SJCRH30 (cell line): ENCODE measurements at regions not wholly inside any gene's neighbourhood (a gene's known extent, or its start where the extent isn't known, plus 50 kb on each side); places are given as distances from the start of the nearest gene placed in this dataset.

ENCODE experiments used
- DNase-seq, 2 experiments: peaks; one replicate each; pipeline ENCODE4 v3.0.0-alpha.2; 2015 to 2020
- H3K27ac ChIP-seq: fragments of 250-450 bp; sonication (Bioruptor Pico); 2 replicates; pipeline ENCODE4 v1.5.1; 2020; ENCODE audit warnings: mild to moderate bottlenecking, moderate library complexity
- H3K27me3 ChIP-seq: fragments of 250-450 bp; sonication (Bioruptor Pico); 2 replicates; pipeline ENCODE4 v1.5.1; 2020; ENCODE audit warnings: mild to moderate bottlenecking, moderate library complexity
- H3K36me3 ChIP-seq: fragments of 250-450 bp; sonication (Bioruptor Pico); 2 replicates; pipeline ENCODE4 v1.5.1; 2020; ENCODE audit warnings: mild to moderate bottlenecking, moderate library complexity
- H3K4me1 ChIP-seq: fragments of 250-450 bp; sonication (Bioruptor Pico); 2 replicates; pipeline ENCODE4 v1.5.1; 2020; ENCODE audit warnings: mild to moderate bottlenecking, moderate library complexity
- H3K4me3 ChIP-seq: fragments of 250-450 bp; sonication (Bioruptor Pico); 2 replicates; pipeline ENCODE4 v1.5.1; 2020; ENCODE audit warnings: mild to moderate bottlenecking, moderate library complexity
- H3K9me3 ChIP-seq: fragments of 250-450 bp; sonication (Bioruptor Pico); replicated peaks from 2 replicates; pipeline ENCODE4 v1.5.1; 2020; ENCODE audit warnings: mild to moderate bottlenecking, moderate library complexity

DNA sequence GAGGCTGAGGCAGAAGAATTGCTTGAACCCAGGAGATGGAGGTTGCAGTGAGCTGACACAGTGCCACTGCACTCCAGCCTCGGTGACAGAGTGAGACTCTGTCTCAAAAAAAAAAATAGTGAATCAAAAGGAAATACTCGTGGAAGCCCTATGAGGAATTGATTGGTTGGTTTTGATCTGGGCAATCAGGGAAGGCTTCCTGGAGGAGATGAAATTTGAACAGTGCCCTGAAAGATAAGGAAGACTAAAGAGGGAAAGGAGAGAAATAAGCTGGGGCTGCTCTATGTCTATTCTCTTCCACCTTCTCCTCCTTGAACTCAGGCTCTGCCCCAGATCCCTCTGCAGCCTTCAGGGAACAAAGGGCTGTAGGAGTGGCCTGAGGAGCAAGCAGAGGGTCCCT lies 54.1 kb downstream of the IRF2BPL start:
- peak overlapping the region; percentile 51 for H3K27ac ChIP-seq

DNA sequence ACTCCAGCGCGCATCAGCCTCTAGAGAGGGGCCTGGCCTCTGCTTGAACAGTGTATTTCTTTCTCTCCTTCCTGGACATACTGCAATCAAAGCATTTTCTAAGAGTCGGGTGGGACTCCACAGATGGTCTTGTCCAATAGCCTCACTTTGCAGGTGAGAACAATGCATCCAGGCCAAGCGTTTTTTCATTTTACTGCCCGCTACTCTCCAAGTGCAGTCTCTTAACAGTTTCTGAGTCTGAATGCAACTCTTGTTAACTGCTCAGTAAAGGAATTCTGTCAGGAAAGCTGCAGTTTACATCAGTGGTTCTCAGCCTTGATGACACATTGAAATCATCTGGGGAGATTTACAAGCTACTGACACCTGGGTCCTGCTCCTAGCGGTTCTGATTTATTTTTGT lies 57.0 kb downstream of the IRF2BPL start:
- no peaks in the 10 kb centered on the region for H3K36me3 ChIP-seq
- peaks cover 22% of the 10 kb centered on the region for H3K4me1 ChIP-seq
- no peak overlapping the region for H3K27ac ChIP-seq
- no peaks in the 10 kb centered on the region for H3K9me3 ChIP-seq
- H3K4me3 ChIP-seq, result no peak overlapping the region
- H3K27me3 ChIP-seq, result no peaks in the 10 kb centered on the region
- no peak for DNase-seq

More for the DNA sequence above, 54.1 kb downstream of the IRF2BPL start:
- no peak for DNase-seq
- H3K9me3 ChIP-seq, result no peaks in the 10 kb centered on the region
- H3K36me3 ChIP-seq, result no peaks in the 10 kb centered on the region
- H3K27me3 ChIP-seq, result no peaks in the 10 kb centered on the region
- peaks cover 15% of the 10 kb centered on the region for H3K4me1 ChIP-seq
- no peak overlapping the region for H3K4me3 ChIP-seq

DNA sequence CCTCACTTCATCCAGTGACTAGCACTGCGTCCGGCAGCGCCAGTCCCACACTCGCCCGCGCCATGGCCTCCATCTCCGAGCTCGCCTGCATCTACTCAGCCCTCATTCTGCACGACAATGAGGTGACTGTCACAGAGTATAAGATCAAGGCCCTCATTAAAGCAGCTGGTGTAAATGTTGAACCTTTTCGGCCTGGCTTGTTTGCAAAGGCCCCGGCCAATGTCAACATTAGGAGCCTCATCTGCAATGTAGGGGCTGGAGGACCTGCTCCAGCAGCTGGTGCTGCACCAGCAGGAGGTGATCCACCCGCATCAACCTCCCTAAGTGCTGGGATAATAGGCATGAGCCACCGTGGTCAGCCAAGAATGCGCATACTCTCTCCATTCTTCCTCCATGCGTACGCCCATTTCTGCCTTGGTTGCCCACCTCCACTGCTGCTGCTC lies 59.9 kb downstream of the IRF2BPL start:
- peak; percentile 83 to 85 for DNase-seq
- Histone ChIP-seq H3K36me3 (no peaks in the 10 kb centered on the region), H3K9me3 (no peaks in the 10 kb centered on the region), H3K4me1 (peaks cover 7% of the 10 kb centered on the region), H3K27ac (no peak overlapping the region), H3K27me3 (no peaks in the 10 kb centered on the region), H3K4me3 (no peak overlapping the region)

DNA sequence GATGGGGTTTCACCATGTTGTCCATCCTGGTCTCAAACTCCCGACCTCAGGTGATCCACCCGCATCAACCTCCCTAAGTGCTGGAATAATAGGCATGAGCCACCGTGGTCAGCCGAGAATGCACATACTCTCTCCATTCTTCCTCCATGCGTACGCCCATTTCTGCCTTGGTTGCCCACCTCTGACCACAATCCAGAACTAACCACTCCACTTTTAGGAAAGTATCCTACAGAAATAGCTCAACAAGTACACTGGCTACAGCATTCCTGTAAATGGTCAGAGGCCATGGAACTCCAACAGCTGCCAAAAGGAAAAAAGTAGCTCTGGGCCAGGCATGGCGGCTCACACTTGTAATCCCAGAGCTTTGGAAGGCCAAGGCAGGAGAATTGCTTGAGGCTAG lies 60.7 kb downstream of the IRF2BPL start:
- H3K9me3 ChIP-seq, result no peaks in the 10 kb centered on the region
- H3K4me3 ChIP-seq, result no peak overlapping the region
- H3K4me1 ChIP-seq, result peaks cover 7% of the 10 kb centered on the region
- DNase-seq, result no peak
- no peaks in the 10 kb centered on the region for H3K36me3 ChIP-seq
- H3K27me3 ChIP-seq, result no peaks in the 10 kb centered on the region
- no peak overlapping the region for H3K27ac ChIP-seq

DNA sequence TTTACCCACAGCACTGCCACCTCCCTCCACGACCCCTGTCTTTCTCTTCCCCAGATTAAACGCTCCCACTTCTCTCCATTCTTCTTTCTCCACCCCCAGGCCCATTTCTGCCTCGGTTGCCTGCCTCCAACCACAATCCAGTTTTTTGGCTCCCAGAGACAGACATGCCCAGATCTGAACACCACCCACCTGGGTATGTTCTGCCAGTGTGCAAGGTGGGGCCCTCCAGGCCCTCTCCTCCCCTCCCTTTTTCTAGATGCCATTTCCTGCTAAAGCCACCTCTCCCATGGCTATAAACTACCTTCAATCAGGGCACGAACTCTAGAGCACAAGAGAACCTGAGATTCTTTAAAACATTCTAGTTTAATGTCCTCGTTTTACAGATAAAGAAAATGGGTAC lies 63.3 kb downstream of the IRF2BPL start:
- DNase-seq, result no peak
- no peaks in the 10 kb centered on the region for H3K9me3 ChIP-seq
- no peaks in the 10 kb centered on the region for H3K27me3 ChIP-seq
- no peak overlapping the region for H3K4me3 ChIP-seq
- H3K4me1 ChIP-seq, result peaks cover 18% of the 10 kb centered on the region
- H3K27ac ChIP-seq, result no peak overlapping the region
- no peaks in the 10 kb centered on the region for H3K36me3 ChIP-seq

DNA sequence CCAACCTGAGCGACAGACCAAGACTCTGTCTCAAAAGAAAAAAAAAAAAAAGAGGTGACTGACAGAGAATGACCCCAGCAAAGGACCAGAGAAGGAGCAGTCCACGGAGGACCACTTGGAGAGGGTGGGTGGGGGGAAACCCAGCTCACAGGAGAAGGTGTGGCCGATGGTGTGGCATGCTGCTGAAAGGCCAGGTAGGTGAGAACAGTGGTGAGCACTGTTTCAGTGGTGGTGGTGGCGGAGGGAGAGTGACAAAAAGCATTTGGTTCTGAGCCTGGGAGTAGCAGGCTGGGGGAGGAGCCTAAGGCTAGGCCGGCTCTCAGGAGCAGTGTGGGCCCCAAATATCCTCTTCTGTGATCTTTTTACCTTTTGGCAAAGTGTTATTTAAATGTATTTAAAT lies 63.8 kb downstream of the IRF2BPL start:
- H3K9me3 ChIP-seq, result no peaks in the 10 kb centered on the region
- no peak overlapping the region for H3K4me3 ChIP-seq
- H3K27me3 ChIP-seq, result no peaks in the 10 kb centered on the region
- no peak for DNase-seq
- peaks cover 23% of the 10 kb centered on the region for H3K4me1 ChIP-seq
- H3K27ac ChIP-seq, result no peak overlapping the region
- H3K36me3 ChIP-seq, result no peaks in the 10 kb centered on the region

DNA sequence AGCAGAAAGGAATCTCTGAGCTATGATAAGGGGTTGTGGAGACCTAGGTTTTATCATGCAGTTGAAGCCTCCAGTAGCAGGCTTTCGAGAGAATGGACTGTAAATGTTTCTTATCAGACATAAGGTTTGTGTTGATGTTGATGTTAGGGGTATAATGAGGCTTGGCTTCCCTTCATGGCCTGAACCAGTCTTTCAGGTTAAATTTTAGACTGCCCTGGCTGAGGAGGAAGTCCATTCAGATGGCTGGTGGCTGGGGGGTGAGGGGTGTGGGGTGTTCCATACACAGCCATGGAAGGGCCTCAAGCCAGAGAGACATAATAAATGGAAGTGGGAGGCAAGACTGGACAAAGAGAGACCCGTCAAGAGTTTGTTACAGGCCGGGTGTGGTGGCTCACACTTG lies 65.1 kb downstream of the IRF2BPL start:
- H3K4me1 ChIP-seq, result peaks cover 27% of the 10 kb centered on the region

DNA sequence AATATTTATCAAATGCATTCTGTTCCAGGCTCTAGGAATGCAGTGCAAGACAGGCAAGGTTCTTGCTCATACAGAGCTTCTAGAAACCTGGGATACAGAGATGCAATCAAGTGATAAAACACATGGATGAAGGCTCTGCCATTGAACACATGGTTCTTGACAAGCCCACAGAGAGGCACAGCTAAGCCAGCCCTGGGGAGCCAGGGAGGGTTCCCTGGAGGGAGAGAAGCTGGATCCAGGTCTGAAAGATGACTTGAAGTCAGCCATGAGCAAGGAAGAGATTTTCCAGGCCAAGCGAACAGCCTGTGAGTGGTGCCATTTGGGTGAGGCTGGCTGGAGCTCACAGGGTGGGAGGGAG lies 66.2 kb downstream of the IRF2BPL start:
- peak overlapping the region; percentile 37 for H3K4me3 ChIP-seq
- H3K27ac ChIP-seq, result peak overlapping the region; percentile 85
- no peaks in the 10 kb centered on the region for H3K36me3 ChIP-seq
- DNase-seq, result peak in 1 of 2 experiments; percentile 48
- H3K9me3 ChIP-seq, result no peaks in the 10 kb centered on the region
- no peaks in the 10 kb centered on the region for H3K27me3 ChIP-seq
- H3K4me1 ChIP-seq, result peaks cover 29% of the 10 kb centered on the region

More for the DNA sequence above, 65.1 kb downstream of the IRF2BPL start:
- Histone ChIP-seq H3K4me3 (no peak overlapping the region), H3K9me3 (no peaks in the 10 kb centered on the region), H3K36me3 (no peaks in the 10 kb centered on the region), H3K27me3 (no peaks in the 10 kb centered on the region), H3K27ac (no peak overlapping the region)
- DNase-seq, result no peak

DNA sequence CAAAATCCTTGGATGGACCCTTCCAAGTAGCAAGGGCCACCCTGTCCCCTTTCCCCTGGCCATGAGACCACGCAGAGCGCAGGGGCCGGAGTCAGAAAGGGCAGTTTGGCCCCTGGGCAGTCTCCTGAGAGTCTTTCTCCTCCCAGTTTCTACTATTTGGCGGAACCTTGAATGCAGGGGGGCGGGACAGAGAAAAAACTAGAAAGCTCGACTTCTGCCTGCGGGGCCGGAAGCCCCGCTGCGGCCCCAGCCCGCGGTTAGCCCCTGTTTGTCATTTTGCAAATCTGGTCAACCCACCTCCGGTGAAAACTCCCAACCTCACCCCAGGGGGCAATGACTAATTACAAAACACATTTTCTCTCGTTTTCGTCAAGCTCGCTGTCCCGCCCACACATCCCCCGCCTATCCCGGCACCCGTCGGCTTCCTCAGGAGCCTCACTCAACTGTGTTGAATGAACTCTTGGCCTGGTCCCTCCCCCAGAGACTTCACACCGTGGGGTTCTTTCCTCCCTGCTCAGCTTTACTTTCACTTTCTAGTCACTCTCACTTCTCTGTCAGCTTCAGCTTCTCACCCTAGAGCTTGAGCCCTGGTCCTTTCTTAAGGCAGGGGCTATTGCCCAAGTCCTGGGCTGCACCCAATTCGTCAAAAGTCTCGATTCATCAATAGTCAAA lies 66.7 kb downstream of the IRF2BPL start:
- Histone ChIP-seq H3K36me3 (no peaks in the 10 kb centered on the region), H3K4me1 (peaks cover 32% of the 10 kb centered on the region)
- peak; percentile 93 to 95 for DNase-seq

DNA sequence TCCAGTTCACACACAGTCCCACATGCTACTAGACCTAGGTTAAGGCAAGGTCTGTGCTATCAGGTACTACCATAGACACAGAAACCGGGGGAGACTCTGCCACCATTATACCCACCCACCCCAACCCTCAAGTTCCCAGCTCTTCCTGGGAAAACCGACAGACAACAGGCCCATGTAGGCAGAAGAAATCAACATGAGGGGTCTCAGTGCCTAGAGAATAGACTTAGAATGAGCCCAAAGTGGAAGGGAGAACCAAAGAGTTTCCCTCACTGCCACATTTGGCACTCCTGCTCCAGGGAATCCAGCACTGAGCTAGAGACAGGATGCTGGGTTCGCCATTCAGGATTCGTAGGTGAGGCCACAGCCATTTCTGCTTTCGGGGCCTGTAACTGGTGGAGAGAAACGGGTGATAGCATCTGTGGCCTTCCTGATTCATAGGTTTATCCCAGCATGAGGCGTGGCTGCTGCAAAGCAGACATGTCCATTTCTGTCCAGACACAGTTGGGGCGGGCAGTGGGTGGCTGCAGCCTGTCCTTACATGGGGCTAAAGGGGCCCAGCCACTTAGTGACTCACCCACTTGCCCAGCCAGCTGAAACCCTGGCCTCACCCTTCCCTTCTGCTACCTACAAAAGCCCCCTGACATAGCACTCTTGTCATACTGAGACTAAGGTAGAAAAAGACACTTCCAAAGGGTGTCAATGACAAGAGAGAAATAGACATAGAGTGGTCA lies 69.4 kb downstream of the IRF2BPL start:
- Histone ChIP-seq H3K4me1 (peaks cover 42% of the 10 kb centered on the region), H3K36me3 (no peaks in the 10 kb centered on the region), H3K27me3 (no peaks in the 10 kb centered on the region), H3K4me3 (no peak overlapping the region), H3K9me3 (no peaks in the 10 kb centered on the region), H3K27ac (no peak overlapping the region; the same call in none of the 2 replicates)
- DNase-seq, result peak; percentile 49 to 51

More for the DNA sequence above, 66.7 kb downstream of the IRF2BPL start:
- no peaks in the 10 kb centered on the region for H3K27me3 ChIP-seq
- H3K4me3 ChIP-seq, result peak overlapping the region; percentile 37
- H3K27ac ChIP-seq, result peak overlapping the region; percentile 85
- no peaks in the 10 kb centered on the region for H3K9me3 ChIP-seq

DNA sequence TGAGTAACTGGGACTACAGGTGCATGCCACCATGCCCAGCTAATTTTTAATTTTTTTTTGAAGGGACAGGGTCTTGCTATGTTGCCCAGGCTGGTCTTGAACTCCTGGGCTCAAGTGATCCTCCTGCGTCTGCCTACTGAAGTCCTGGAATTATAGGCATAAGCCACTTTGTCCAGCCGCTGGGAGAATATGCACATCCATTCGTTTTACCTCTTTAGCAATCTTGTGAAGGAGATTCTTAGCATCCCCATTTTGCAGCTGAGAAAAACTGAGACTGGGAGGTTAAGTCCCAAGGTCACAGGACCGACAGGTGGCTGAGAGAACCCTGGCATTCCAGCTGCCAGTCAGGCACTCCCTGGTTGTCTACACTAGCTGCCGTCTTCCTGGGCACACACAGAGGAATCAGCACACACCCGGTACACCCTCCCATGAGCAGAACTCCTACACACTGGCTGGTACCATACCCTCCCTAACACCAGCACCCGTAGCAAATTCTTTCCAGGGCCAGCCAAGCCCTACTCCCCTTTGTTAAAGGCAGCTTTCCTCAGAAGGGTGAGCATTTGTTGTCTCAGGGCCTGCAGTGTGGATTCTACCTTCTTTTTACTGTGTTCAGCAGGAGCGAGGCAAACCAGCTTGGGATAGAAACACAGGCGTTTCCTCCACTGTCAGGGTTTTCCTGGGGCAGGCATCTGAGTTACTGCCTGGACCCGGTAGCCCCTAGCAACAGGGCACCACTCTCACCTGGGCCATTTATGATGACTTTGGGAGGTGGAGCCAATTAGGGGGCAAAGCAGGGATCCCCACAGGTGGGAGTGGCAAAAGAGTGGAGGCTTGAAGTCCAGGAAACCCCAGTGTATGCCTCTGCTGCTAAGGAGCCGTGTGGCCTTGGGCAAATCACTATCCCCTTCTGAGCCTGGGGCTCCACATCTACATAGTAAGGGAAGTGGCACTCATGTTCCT lies 70.2 kb downstream of the IRF2BPL start:
- H3K4me3 ChIP-seq, result no peak overlapping the region
- no peaks in the 10 kb centered on the region for H3K27me3 ChIP-seq
- no peaks in the 10 kb centered on the region for H3K9me3 ChIP-seq
- no peak for DNase-seq
- no peaks in the 10 kb centered on the region for H3K36me3 ChIP-seq
- H3K4me1 ChIP-seq, result peaks cover 44% of the 10 kb centered on the region
- no peak overlapping the region; the same call in none of the 2 replicates for H3K27ac ChIP-seq

DNA sequence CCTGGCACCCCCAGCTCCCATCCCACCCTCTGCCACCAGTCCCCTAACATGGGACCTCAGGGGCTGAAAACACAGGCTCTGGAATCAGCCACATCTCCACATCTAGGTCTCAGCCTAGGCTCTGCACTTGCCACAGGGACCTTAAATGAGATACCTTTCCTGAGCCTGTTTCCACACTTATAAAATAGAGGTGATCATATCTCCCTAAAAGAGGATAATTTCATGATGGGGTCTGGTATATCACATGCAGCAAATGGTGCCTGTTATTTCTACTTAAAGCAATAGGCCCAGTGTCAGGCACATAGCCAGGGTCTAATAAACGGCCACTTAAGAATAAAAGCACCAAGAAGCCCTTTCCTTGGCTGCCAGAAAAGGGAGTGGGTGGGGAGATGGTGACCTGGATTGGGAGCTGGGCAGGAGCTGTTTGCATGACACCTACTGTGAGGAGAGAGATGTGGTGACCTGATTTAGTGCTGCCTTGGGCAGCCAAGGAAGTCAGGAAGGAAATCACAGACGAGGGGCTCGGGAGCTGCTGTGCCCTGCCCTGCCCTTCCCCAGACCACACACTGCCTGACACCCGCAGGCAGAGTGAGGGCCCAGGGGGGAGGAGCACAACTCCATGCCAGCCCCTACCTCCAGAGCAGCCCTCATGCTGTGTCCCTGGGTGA lies 71.2 kb downstream of the IRF2BPL start:
- no peaks in the 10 kb centered on the region for H3K36me3 ChIP-seq
- peaks cover 47% of the 10 kb centered on the region for H3K4me1 ChIP-seq
- H3K9me3 ChIP-seq, result no peaks in the 10 kb centered on the region
- peak overlapping the region; percentile 96 for H3K27ac ChIP-seq
- H3K27me3 ChIP-seq, result no peaks in the 10 kb centered on the region
- DNase-seq, result no peak
- H3K4me3 ChIP-seq, result peak overlapping the region; percentile 54

DNA sequence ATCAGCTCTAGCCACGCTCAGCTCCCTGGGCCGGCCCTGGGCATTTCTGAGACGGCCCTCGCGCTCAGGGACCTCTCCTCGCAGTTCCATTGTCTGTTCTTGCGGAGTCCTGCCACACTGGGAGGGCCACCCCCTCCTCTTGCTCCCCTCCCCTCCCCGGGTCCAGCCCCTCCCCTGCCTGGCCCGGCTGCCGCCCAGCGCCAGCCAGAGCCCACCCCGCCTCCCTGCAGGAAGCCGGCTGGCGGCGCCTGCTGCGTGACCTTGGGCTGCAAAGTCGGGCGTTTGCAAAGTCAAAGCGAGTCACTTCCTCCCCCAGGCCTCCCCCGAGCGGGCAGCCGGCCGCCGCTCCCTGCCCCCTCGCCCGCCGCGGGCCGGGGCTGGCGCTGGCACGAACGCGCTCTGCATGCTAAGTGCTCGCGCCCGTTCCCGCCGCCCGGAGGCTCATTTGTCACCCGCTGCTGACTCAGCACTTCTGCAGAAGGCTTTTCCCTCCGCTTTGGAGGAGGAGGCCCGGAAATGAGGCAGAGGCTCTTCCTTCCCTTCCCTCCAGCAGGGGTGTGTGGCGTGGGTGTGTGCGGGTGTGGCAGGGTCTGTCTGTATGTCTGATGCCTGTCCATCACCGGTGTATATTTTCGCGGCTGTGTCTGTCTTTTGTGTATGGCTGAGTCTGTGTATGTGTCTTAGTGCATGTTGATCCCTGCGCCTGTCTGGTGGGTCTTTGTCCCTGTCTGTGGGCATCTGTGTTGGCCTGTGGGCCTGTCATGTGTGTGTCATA lies 72.0 kb downstream of the IRF2BPL start:
- H3K27me3 ChIP-seq, result no peaks in the 10 kb centered on the region
- H3K9me3 ChIP-seq, result no peaks in the 10 kb centered on the region
- H3K4me1 ChIP-seq, result peaks cover 46% of the 10 kb centered on the region
- H3K4me3 ChIP-seq, result peak overlapping the region; percentile 54
- peak overlapping the region; percentile 96 for H3K27ac ChIP-seq
- H3K36me3 ChIP-seq, result no peaks in the 10 kb centered on the region
- peak; percentile 88 to 92 for DNase-seq
